ENCODE measurements at regions not wholly inside any gene's neighbourhood (a gene's known extent, or its start where the extent isn't known, plus 50 kb on each side); places are given as distances from the start of the nearest gene placed in this dataset.

DNA sequence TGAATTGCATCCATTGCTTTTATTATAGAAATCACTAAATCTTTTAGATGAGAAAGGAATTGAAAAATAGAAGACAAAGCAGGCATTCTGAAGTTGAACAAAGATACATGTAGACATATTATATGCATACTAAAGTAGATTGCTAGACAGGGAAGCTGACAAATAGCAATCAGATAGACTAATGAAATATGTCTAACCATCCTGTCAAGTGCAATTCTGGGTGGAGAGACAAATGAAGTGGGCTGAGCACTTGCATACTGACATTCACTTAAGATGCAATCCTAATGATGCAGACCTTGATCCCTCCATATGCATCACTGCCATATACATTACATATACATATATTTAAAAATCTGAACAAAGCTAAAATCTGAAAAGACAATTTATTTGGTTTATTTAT is 1130.0 kb upstream of the CDH6 start:
- H3F3A ChIP-seq (ENCODE audit: control insufficient read depth, insufficient read depth): no peaks in the 10 kb centered on the region
- H3K4me1 ChIP-seq (ENCODE audit: control insufficient read depth, low read length): no peaks in the 10 kb centered on the region
- H3K9me2 ChIP-seq (replicated peaks; ENCODE audit: control insufficient read depth, low read length): no peaks in the 10 kb centered on the region
- H3K4me3 ChIP-seq (ENCODE audit: low read length): no peak overlapping the region
- H4K20me1 ChIP-seq (ENCODE audit: control insufficient read depth, insufficient read depth, low read depth, low read length): no peaks in the 10 kb centered on the region
- no peak overlapping the region for H3K27ac ChIP-seq (ENCODE audit: low read depth, low read length)
- H3K9me3 ChIP-seq (ENCODE audit: control insufficient read depth, insufficient read depth, low read length): no peaks in the 10 kb centered on the region
- TF ChIP-seq, protein P1, sequence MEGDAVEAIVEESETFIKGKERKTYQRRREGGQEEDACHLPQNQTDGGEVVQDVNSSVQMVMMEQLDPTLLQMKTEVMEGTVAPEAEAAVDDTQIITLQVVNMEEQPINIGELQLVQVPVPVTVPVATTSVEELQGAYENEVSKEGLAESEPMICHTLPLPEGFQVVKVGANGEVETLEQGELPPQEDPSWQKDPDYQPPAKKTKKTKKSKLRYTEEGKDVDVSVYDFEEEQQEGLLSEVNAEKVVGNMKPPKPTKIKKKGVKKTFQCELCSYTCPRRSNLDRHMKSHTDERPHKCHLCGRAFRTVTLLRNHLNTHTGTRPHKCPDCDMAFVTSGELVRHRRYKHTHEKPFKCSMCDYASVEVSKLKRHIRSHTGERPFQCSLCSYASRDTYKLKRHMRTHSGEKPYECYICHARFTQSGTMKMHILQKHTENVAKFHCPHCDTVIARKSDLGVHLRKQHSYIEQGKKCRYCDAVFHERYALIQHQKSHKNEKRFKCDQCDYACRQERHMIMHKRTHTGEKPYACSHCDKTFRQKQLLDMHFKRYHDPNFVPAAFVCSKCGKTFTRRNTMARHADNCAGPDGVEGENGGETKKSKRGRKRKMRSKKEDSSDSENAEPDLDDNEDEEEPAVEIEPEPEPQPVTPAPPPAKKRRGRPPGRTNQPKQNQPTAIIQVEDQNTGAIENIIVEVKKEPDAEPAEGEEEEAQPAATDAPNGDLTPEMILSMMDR (IDR thresholded peaks at IDR 0.05; ENCODE audit: low read depth, low read length, poor library complexity, severe bottlenecking): no peak
- no peak for TF ChIP-seq EZH2phosphoT487 (IDR thresholded peaks at IDR 0.05; ENCODE audit: borderline replicate concordance, low read length)
- H3K4me2 ChIP-seq (ENCODE audit: low read length): no peak overlapping the region
- no peaks in the 10 kb centered on the region for H3K27me3 ChIP-seq (ENCODE audit: control insufficient read depth, low read length)
- no peaks in the 10 kb centered on the region for H3K36me3 ChIP-seq (ENCODE audit: control insufficient read depth, low read length)
- no peaks in the 10 kb centered on the region for H3K79me2 ChIP-seq (ENCODE audit: control insufficient read depth, low read length)

DNA sequence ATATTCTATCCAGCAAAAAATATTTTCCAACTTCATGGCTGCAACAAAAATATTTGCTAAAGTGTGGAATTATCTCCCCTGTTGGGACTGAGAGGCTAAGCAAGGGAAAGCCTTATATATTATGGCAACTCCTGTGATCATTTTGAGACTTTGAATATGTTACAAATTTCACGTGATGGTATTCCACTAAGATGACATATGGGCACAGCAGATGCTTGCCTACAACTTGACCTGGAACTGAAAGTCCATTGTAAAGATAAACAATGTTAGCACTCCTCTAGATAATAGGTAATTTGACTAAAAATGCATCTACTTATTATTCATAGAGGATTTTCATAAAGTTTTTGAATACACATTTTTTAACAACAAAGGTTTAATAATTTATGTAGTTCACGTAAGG is 1141.5 kb upstream of the CDH6 start:
- H3K4me1 ChIP-seq (ENCODE audit: control insufficient read depth, low read length): no peaks in the 10 kb centered on the region

DNA sequence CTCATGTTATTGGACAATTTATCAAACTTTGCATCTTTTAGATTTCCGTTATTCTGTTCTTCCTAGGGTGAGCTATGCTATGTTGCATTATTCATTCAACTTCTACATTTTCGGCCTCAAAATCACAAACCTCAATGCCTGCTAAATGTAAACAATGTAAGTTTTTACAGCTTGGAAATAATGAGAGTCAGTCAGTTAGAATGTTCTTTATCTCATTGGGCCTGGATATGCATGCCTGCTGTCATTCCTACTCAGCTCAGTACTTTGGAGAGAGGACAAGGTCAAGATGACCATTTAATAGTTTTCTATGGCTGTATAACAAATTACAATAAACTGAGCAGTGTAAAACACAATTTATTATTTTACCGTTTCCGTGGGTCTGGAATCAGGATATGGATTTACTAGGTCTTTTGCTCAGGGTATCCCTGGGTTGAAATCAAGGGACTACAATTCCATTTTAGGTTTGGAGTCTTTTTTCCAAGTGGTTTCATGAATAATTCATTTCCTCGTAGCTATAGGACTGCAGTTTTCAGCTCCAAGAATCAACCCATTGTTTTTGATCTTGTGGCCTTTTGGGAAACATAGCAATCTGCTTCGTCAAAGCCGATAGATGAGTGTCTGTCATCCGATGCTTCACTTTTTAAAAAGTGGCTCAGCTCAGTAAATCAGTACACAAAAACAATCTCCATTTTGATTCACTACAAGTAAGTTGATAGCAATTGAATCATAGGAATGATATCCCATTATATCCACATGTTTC is 1143.2 kb upstream of the CDH6 start:
- Histone ChIP-seq H3K4me1 (ENCODE audit: control insufficient read depth, low read length) (no peaks in the 10 kb centered on the region), H3K36me3 (ENCODE audit: control insufficient read depth, low read length) (no peaks in the 10 kb centered on the region), H3K27me3 (ENCODE audit: control insufficient read depth, low read length) (no peaks in the 10 kb centered on the region), H3K9me3 (ENCODE audit: control insufficient read depth, insufficient read depth, low read length) (no peaks in the 10 kb centered on the region), H3F3A (ENCODE audit: control insufficient read depth, insufficient read depth) (no peaks in the 10 kb centered on the region), H3K27ac (ENCODE audit: low read depth, low read length) (no peak overlapping the region), H3K79me2 (ENCODE audit: control insufficient read depth, low read length) (no peaks in the 10 kb centered on the region), H3K4me2 (ENCODE audit: low read length) (no peak overlapping the region), H3K4me3 (ENCODE audit: low read length) (no peak overlapping the region), H3K9me2 (replicated peaks; ENCODE audit: control insufficient read depth, low read length) (no peaks in the 10 kb centered on the region; the same call in 1 of the 2 replicates), H4K20me1 (ENCODE audit: control insufficient read depth, insufficient read depth, low read depth, low read length) (no peaks in the 10 kb centered on the region)
- TF ChIP-seq, protein P1 (IDR thresholded peaks at IDR 0.05; ENCODE audit: low read depth, low read length, poor library complexity, severe bottlenecking): no peak
- TF ChIP-seq EZH2phosphoT487 (IDR thresholded peaks at IDR 0.05; ENCODE audit: borderline replicate concordance, low read length): no peak

More for the DNA sequence above, 1141.5 kb upstream of the CDH6 start:
- Histone ChIP-seq H3K4me2 (ENCODE audit: low read length) (no peak overlapping the region), H3F3A (ENCODE audit: control insufficient read depth, insufficient read depth) (no peaks in the 10 kb centered on the region), H3K27ac (ENCODE audit: low read depth, low read length) (no peak overlapping the region), H4K20me1 (ENCODE audit: control insufficient read depth, insufficient read depth, low read depth, low read length) (no peaks in the 10 kb centered on the region), H3K9me2 (replicated peaks; ENCODE audit: control insufficient read depth, low read length) (no peaks in the 10 kb centered on the region; the same call in 1 of the 2 replicates), H3K79me2 (ENCODE audit: control insufficient read depth, low read length) (no peaks in the 10 kb centered on the region), H3K4me3 (ENCODE audit: low read length) (no peak overlapping the region), H3K9me3 (ENCODE audit: control insufficient read depth, insufficient read depth, low read length) (no peaks in the 10 kb centered on the region), H3K36me3 (ENCODE audit: control insufficient read depth, low read length) (no peaks in the 10 kb centered on the region), H3K27me3 (ENCODE audit: control insufficient read depth, low read length) (no peaks in the 10 kb centered on the region)
- TF ChIP-seq, protein P1 (IDR thresholded peaks at IDR 0.05; ENCODE audit: low read depth, low read length, poor library complexity, severe bottlenecking): no peak
- no peak for TF ChIP-seq EZH2phosphoT487 (IDR thresholded peaks at IDR 0.05; ENCODE audit: borderline replicate concordance, low read length)
